Osteoblast (primary cell): ENCODE measurements at regions not wholly inside any gene's neighbourhood (a gene's known extent, or its start where the extent isn't known, plus 50 kb on each side); places are given as distances from the start of the nearest gene placed in this dataset.

Experiments
- DNase-seq: peaks from one replicate; pipeline ENCODE4 v3.0.0; 2011; ENCODE audit warnings: low spot score, mixed read lengths; ENCODE audit not compliant: insufficient read length; ENCODE audit errors: missing footprints
- H2AFZ ChIP-seq: 2 replicates; pipeline ENCODE4 v1.6.0; 2011; ENCODE audit warnings: mild to moderate bottlenecking, low read length
- H3K27ac ChIP-seq: 2 replicates; pipeline ENCODE4 v1.5.1; 2011; ENCODE audit warnings: mild to moderate bottlenecking, low read depth, low read length, moderate library complexity
- H3K27me3 ChIP-seq: 2 replicates; pipeline ENCODE4 v1.6.0; 2012; ENCODE audit warnings: mild to moderate bottlenecking, control low read depth, inconsistent platforms, low read length, moderate library complexity; ENCODE audit not compliant: insufficient read depth
- H3K36me3 ChIP-seq: 2 replicates; pipeline ENCODE4 v1.5.1; 2011; ENCODE audit warnings: mild to moderate bottlenecking, low read length, control low read depth, moderate library complexity; ENCODE audit not compliant: insufficient read depth
- H3K4me1 ChIP-seq: 2 replicates; pipeline ENCODE4 v1.5.1; 2011; ENCODE audit warnings: mild to moderate bottlenecking, low read length, control low read depth, moderate library complexity; ENCODE audit not compliant: insufficient read depth
- H3K4me2 ChIP-seq: 2 replicates; pipeline ENCODE4 v1.6.0; 2011; ENCODE audit warnings: mild to moderate bottlenecking, low read length; ENCODE audit not compliant: insufficient read depth
- H3K4me3 ChIP-seq: fragments of 200-600 bp; sonication (generic); 3 replicates; pipeline ENCODE4 v1.5.1; 2012; ENCODE audit warnings: mild to moderate bottlenecking, low read length, inconsistent platforms; ENCODE audit not compliant: insufficient read depth
- H3K79me2 ChIP-seq: 2 replicates; pipeline ENCODE4 v1.6.0; 2012; ENCODE audit warnings: mild to moderate bottlenecking, low read length, control low read depth, inconsistent platforms; ENCODE audit not compliant: insufficient read depth
- H3K9me3 ChIP-seq: 2 replicates; pipeline ENCODE4 v1.5.1; 2011; ENCODE audit warnings: low read depth, low read length, control low read depth
- H4K20me1 ChIP-seq: 2 replicates; pipeline ENCODE4 v1.6.0; 2012; ENCODE audit warnings: mild to moderate bottlenecking, low read length, control low read depth; ENCODE audit not compliant: insufficient read depth
- CTCF ChIP-seq: IDR thresholded peaks from 2 replicates; pipeline ENCODE4 v1.5.1; 2011; ENCODE audit warnings: mild to moderate bottlenecking, low read depth, low read length, moderate library complexity; ENCODE audit errors: extremely low read depth

DNA sequence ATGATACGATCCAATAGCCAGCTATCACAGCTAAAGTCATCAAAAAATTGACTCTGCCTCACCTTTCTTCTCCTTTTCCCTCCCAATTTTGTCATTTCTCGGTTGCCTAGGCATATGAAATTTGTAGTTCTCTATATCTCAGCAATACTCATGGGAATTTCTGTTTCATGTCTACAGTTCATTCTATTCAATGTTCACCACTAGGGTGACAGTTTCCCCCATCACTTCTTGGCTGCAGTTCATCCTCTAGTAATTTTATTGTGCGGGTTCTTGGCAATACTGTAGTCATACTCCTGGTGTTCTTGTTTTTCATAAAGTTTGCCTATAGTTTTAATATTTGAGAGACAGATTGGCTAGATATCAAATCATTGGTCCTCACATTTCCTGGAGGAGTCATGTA, 872.2 kb upstream of the ID2 start:
- Histone ChIP-seq H3K4me1 (peaks cover 27% of the 10 kb centered on the region), H3K27ac (no peak overlapping the region), H4K20me1 (no peaks in the 10 kb centered on the region), H3K4me2 (no peak overlapping the region), H3K36me3 (no peaks in the 10 kb centered on the region), H3K9me3 (no peaks in the 10 kb centered on the region), H3K27me3 (no peaks in the 10 kb centered on the region), H2AFZ (no peak overlapping the region), H3K4me3 (no peak overlapping the region), H3K79me2 (no peaks in the 10 kb centered on the region)
- DNase-seq, result no peak
- no peak for TF ChIP-seq CTCF

- no peak overlapping the region for H2AFZ ChIP-seq
- peaks cover 27% of the 10 kb centered on the region for H3K4me1 ChIP-seq
- H3K4me3 ChIP-seq, result no peak overlapping the region
- H3K4me2 ChIP-seq, result no peak overlapping the region
- no peak for TF ChIP-seq CTCF
- DNase-seq, result no peak
- no peaks in the 10 kb centered on the region for H3K79me2 ChIP-seq
- H3K9me3 ChIP-seq, result no peaks in the 10 kb centered on the region
- no peaks in the 10 kb centered on the region for H3K27me3 ChIP-seq
- H4K20me1 ChIP-seq, result no peaks in the 10 kb centered on the region
- H3K27ac ChIP-seq, result no peak overlapping the region
- no peaks in the 10 kb centered on the region for H3K36me3 ChIP-seq
Measured at GRCh38 chr2:7811073-7811472, 870.8 kb upstream of the ID2 start.

- no peaks in the 10 kb centered on the region for H3K27me3 ChIP-seq
- peaks cover 27% of the 10 kb centered on the region for H3K4me1 ChIP-seq
- H3K27ac ChIP-seq, result peak overlapping the region; percentile 85
- no peaks in the 10 kb centered on the region for H4K20me1 ChIP-seq
- DNase-seq, result no peak
- no peak overlapping the region for H2AFZ ChIP-seq
- H3K36me3 ChIP-seq, result no peaks in the 10 kb centered on the region
- H3K9me3 ChIP-seq, result no peaks in the 10 kb centered on the region
- no peak for TF ChIP-seq CTCF
- H3K79me2 ChIP-seq, result no peaks in the 10 kb centered on the region
- H3K4me2 ChIP-seq, result peak overlapping the region; percentile 57
- no peak overlapping the region for H3K4me3 ChIP-seq
Measured at GRCh38 chr2:7812231-7812995, 869.4 kb upstream of the ID2 start.

GRCh38 chr2:7813541-7814292, 868.1 kb upstream of the ID2 start:
- Histone ChIP-seq H3K79me2 (no peaks in the 10 kb centered on the region), H3K9me3 (no peaks in the 10 kb centered on the region), H3K27me3 (no peaks in the 10 kb centered on the region), H3K4me2 (no peak overlapping the region), H4K20me1 (no peaks in the 10 kb centered on the region), H3K4me3 (no peak overlapping the region), H3K4me1 (peaks cover 27% of the 10 kb centered on the region), H3K36me3 (no peaks in the 10 kb centered on the region), H2AFZ (no peak overlapping the region), H3K27ac (no peak overlapping the region)
- TF ChIP-seq CTCF, result no peak
- DNase-seq, result no peak
